ENCODE measurements at regions not wholly inside any gene's neighbourhood (a gene's known extent, or its start where the extent isn't known, plus 50 kb on each side); places are given as distances from the start of the nearest gene placed in this dataset.

DNA sequence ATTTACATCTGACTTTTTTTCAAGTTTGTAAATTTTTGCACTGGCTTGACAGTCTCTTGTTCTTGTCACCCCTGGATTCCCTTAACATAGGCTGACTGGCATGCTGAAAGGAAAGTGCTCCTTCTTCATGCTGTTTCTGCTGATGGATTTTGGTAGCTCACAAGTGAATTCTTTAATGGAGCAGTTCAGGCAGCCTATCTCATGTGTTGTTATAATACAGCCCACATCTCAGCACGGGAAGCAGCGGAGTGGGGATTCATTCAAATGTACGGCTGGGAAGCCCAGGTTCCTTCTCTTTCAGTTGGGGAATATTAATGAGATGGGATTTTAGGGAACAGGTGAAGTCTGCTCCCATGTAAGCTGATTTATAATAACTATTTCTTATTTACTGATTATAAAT lies 142.8 kb downstream of the CD8B2 start:
- Histone ChIP-seq H3K27ac (ENCODE audit: low read length) (no peak overlapping the region), H3K27me3 (ENCODE audit: control insufficient read depth, insufficient read depth) (no peaks in the 10 kb centered on the region), H3K9me3 (ENCODE audit: control insufficient read depth, low read length) (no peaks in the 10 kb centered on the region), H3K4me1 (ENCODE audit: control insufficient read depth, insufficient read depth, low read length) (no peaks in the 10 kb centered on the region), H3K4me3 (ENCODE audit: low read length) (no peak overlapping the region)
- DNase-seq (no peak), ATAC-seq (no peak)
- 71% methylated on average over 3 of the region's 3 CpGs for WGBS
- intact Hi-C loops (cut with DNase I), result no loop called here

GRCh38 chr2:106631281-106631680 lies 144.1 kb downstream of the CD8B2 start:
- ATAC-seq, result no peak
- Histone ChIP-seq H3K27me3 (ENCODE audit: control insufficient read depth, insufficient read depth) (no peaks in the 10 kb centered on the region), H3K9me3 (ENCODE audit: control insufficient read depth, low read length) (no peaks in the 10 kb centered on the region), H3K4me3 (ENCODE audit: low read length) (no peak overlapping the region), H3K27ac (ENCODE audit: low read length) (no peak overlapping the region), H3K4me1 (ENCODE audit: control insufficient read depth, insufficient read depth, low read length) (no peaks in the 10 kb centered on the region)
- intact Hi-C loops (cut with DNase I), result no loop called here
- WGBS, result 81% methylated on average over 1 of the region's 1 CpG
- DNase-seq, result no peak

GRCh38 chr2:106638043-106638442 lies 150.9 kb downstream of the CD8B2 start:
- DNase-seq (no peak), ATAC-seq (no peak)
- no peaks in the 10 kb centered on the region for H3K4me1 ChIP-seq (ENCODE audit: control insufficient read depth, insufficient read depth, low read length)
- intact Hi-C loops (cut with DNase I), result loop anchor here in 1 of 4 donors (5.0 kb wide), 1 partner anchor 989 kb away; no protein-coding TSS in a partner anchor
- no peak overlapping the region for H3K27ac ChIP-seq (ENCODE audit: low read length)
- H3K4me3 ChIP-seq (ENCODE audit: low read length), result no peak overlapping the region
- H3K27me3 ChIP-seq (ENCODE audit: control insufficient read depth, insufficient read depth), result no peaks in the 10 kb centered on the region
- WGBS, result 0% methylated on average over 1 of the region's 1 CpG
- no peaks in the 10 kb centered on the region for H3K9me3 ChIP-seq (ENCODE audit: control insufficient read depth, low read length)

DNA sequence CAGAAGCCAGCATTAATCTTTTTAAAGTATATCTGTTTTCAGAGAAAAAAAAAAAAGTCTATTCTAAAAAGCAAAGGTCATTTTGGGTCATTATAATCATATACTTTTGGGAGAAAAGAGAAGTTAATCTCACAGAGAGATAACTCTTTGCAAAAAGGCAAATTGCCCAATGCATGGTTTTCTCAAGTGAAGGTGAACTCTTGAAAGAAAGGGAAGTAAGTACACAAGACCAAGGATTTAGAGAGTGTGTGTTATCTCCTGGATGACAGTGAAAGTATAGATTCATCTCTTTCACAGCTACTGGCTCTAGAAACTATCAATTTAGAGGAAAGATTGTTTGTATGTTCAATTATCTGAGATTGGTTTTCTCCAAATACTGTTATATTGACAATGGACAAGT lies 151.4 kb downstream of the CD8B2 start:
- H3K27ac ChIP-seq (ENCODE audit: low read length), result no peak overlapping the region
- no peaks in the 10 kb centered on the region for H3K4me1 ChIP-seq (ENCODE audit: control insufficient read depth, insufficient read depth, low read length)
- no peaks in the 10 kb centered on the region for H3K9me3 ChIP-seq (ENCODE audit: control insufficient read depth, low read length)
- no peaks in the 10 kb centered on the region for H3K27me3 ChIP-seq (ENCODE audit: control insufficient read depth, insufficient read depth)
- intact Hi-C loops (cut with DNase I), result loop anchor here in 1 of 4 donors (5.0 kb wide), 1 partner anchor 989 kb away; no protein-coding TSS in a partner anchor
- no peak for DNase-seq
- H3K4me3 ChIP-seq (ENCODE audit: low read length), result no peak overlapping the region
- no peak for ATAC-seq

GRCh38 chr2:106642679-106643078 lies 155.5 kb downstream of the CD8B2 start:
- Histone ChIP-seq H3K27me3 (ENCODE audit: control insufficient read depth, insufficient read depth) (no peaks in the 10 kb centered on the region), H3K4me1 (ENCODE audit: control insufficient read depth, insufficient read depth, low read length) (no peaks in the 10 kb centered on the region), H3K9me3 (ENCODE audit: control insufficient read depth, low read length) (no peaks in the 10 kb centered on the region), H3K4me3 (ENCODE audit: low read length) (no peak overlapping the region), H3K27ac (ENCODE audit: low read length) (no peak overlapping the region)
- intact Hi-C loops (cut with DNase I), result no loop called here
- DNase-seq, result no peak
- no peak for ATAC-seq

- no peak overlapping the region for H3K4me3 ChIP-seq (ENCODE audit: low read length)
- H3K9me3 ChIP-seq (ENCODE audit: control insufficient read depth, low read length), result no peaks in the 10 kb centered on the region
- H3K4me1 ChIP-seq (ENCODE audit: control insufficient read depth, insufficient read depth, low read length), result no peaks in the 10 kb centered on the region
- intact Hi-C loops (cut with DNase I), result no loop called here
- WGBS, result 95% methylated on average over 4 of the region's 4 CpGs
- no peaks in the 10 kb centered on the region for H3K27me3 ChIP-seq (ENCODE audit: control insufficient read depth, insufficient read depth)
- H3K27ac ChIP-seq (ENCODE audit: low read length), result no peak overlapping the region
- ATAC-seq (no peak), DNase-seq (no peak)
Observed at GRCh38 chr2:106644623-106645022, 157.5 kb downstream of the CD8B2 start.

DNA sequence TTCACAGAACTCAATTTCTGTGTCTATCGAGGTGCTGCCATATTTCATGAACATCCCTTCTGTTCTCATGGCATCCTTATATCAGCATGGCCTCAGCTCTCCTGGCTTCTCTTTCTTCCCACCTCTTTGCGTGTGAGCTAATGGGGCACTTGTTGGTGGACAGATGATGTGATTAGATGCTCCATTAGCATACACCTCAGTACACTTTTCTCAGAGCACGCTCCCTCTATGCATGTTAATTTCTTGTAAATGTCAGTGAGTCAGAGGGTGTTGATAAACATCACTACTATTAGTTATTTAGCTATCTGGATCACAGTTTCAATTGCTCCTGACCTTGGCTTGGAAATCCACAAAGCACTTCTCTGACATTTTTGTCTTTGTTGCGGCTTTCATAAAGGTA lies 159.4 kb downstream of the CD8B2 start:
- WGBS, result 94% methylated on average over 4 of the region's 4 CpGs
- DNase-seq, result no peak
- intact Hi-C loops (cut with DNase I), result no loop called here
- H3K9me3 ChIP-seq (ENCODE audit: control insufficient read depth, low read length), result no peaks in the 10 kb centered on the region
- H3K4me3 ChIP-seq (ENCODE audit: low read length), result no peak overlapping the region
- no peak for ATAC-seq
- no peak overlapping the region for H3K27ac ChIP-seq (ENCODE audit: low read length)
- no peaks in the 10 kb centered on the region for H3K27me3 ChIP-seq (ENCODE audit: control insufficient read depth, insufficient read depth)
- H3K4me1 ChIP-seq (ENCODE audit: control insufficient read depth, insufficient read depth, low read length), result no peaks in the 10 kb centered on the region

- Histone ChIP-seq H3K9me3 (ENCODE audit: control insufficient read depth, low read length) (no peaks in the 10 kb centered on the region), H3K27ac (ENCODE audit: low read length) (no peak overlapping the region), H3K27me3 (ENCODE audit: control insufficient read depth, insufficient read depth) (no peaks in the 10 kb centered on the region), H3K4me3 (ENCODE audit: low read length) (no peak overlapping the region), H3K4me1 (ENCODE audit: control insufficient read depth, insufficient read depth, low read length) (no peaks in the 10 kb centered on the region)
- intact Hi-C loops (cut with DNase I), result no loop called here
- ATAC-seq (no peak), DNase-seq (no peak)
- 95% methylated on average over 1 of the region's 1 CpG for WGBS
Observed at GRCh38 chr2:106649306-106649705, 162.1 kb downstream of the CD8B2 start.

GRCh38 chr2:106653465-106653864 lies 166.3 kb downstream of the CD8B2 start:
- DNase-seq (no peak), ATAC-seq (no peak)
- no peaks in the 10 kb centered on the region for H3K27me3 ChIP-seq (ENCODE audit: control insufficient read depth, insufficient read depth)
- no peaks in the 10 kb centered on the region for H3K4me1 ChIP-seq (ENCODE audit: control insufficient read depth, insufficient read depth, low read length)
- H3K27ac ChIP-seq (ENCODE audit: low read length), result no peak overlapping the region
- WGBS, result 76% methylated on average over 6 of the region's 6 CpGs
- no peaks in the 10 kb centered on the region for H3K9me3 ChIP-seq (ENCODE audit: control insufficient read depth, low read length)
- no peak overlapping the region for H3K4me3 ChIP-seq (ENCODE audit: low read length)
- intact Hi-C loops (cut with DNase I), result no loop called here

GRCh38 chr2:106658616-106659015 lies 171.5 kb downstream of the CD8B2 start:
- H3K27ac ChIP-seq (ENCODE audit: low read length), result no peak overlapping the region
- WGBS, result 89% methylated on average over 4 of the region's 4 CpGs
- no peak for DNase-seq
- no peaks in the 10 kb centered on the region for H3K9me3 ChIP-seq (ENCODE audit: control insufficient read depth, low read length)
- no peaks in the 10 kb centered on the region for H3K4me1 ChIP-seq (ENCODE audit: control insufficient read depth, insufficient read depth, low read length)
- no peak for ATAC-seq
- H3K4me3 ChIP-seq (ENCODE audit: low read length), result no peak overlapping the region
- intact Hi-C loops (cut with DNase I), result no loop called here
- no peaks in the 10 kb centered on the region for H3K27me3 ChIP-seq (ENCODE audit: control insufficient read depth, insufficient read depth)

DNA sequence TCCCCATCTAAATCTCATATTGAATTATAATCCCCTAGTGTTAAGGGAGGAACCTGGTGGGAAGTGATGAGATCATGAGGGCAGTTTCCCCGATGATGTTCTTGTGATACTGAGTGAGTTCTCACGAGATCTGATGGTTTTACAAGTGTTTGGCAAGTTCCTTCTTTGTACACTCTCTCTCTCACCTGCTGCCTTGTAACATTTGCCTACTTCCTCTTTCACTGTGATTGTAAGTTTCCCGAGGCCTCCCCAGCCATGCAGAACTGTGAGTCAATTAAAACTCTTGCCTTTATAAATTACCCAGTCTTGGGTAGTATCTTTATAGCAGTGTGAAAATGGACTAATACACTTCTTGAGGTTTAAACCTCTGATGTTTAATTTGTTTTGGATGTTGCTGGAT lies 177.5 kb downstream of the CD8B2 start:
- Histone ChIP-seq H3K4me3 (ENCODE audit: low read length) (no peak overlapping the region), H3K27me3 (ENCODE audit: control insufficient read depth, insufficient read depth) (no peaks in the 10 kb centered on the region), H3K27ac (ENCODE audit: low read length) (no peak overlapping the region), H3K9me3 (ENCODE audit: control insufficient read depth, low read length) (no peaks in the 10 kb centered on the region), H3K4me1 (ENCODE audit: control insufficient read depth, insufficient read depth, low read length) (no peaks in the 10 kb centered on the region)
- DNase-seq, result no peak
- no peak for ATAC-seq
- intact Hi-C loops (cut with DNase I), result no loop called here
- 79% methylated on average over 3 of the region's 3 CpGs for WGBS

- H3K4me3 ChIP-seq (ENCODE audit: low read length), result no peak overlapping the region
- H3K4me1 ChIP-seq (ENCODE audit: control insufficient read depth, insufficient read depth, low read length), result no peaks in the 10 kb centered on the region
- peak in 1 of 3 donors; percentile 47 for DNase-seq
- peak in 1 of 2 donors; percentile 38 for ATAC-seq
- H3K27me3 ChIP-seq (ENCODE audit: control insufficient read depth, insufficient read depth), result no peaks in the 10 kb centered on the region
- H3K9me3 ChIP-seq (ENCODE audit: control insufficient read depth, low read length), result no peaks in the 10 kb centered on the region
- intact Hi-C loops (cut with DNase I), result no loop called here
- WGBS, result 78% methylated on average over 2 of the region's 2 CpGs
- H3K27ac ChIP-seq (ENCODE audit: low read length), result no peak overlapping the region
Observed at GRCh38 chr2:106667478-106668070, 180.4 kb downstream of the CD8B2 start.

Data from right cardiac atrium (tissue), 5 donors.